22Rv1 (cell line): ENCODE measurements at regions not wholly inside any gene's neighbourhood (a gene's known extent, or its start where the extent isn't known, plus 50 kb on each side); places are given as distances from the start of the nearest gene placed in this dataset.

Source experiments
- CTCF ChIP-seq: fragments of 450-650 bp; IDR thresholded peaks from 2 replicates; pipeline ENCODE4 v1.5.1; 2017; ENCODE audit warnings: mild to moderate bottlenecking
- ZFX ChIP-seq: fragments of 450-650 bp; IDR thresholded peaks from 2 replicates; pipeline ENCODE4 v1.6.1; 2017; ENCODE audit warnings: antibody characterized with exemption, borderline replicate concordance

GRCh38 chr2:224109751-224110150 lies 70.7 kb upstream of the SERPINE2 start:
- TF ChIP-seq CTCF = no peak
- no peak for TF ChIP-seq ZFX
